NCI-H187 (cell line): ENCODE measurements at regions not wholly inside any gene's neighbourhood (a gene's known extent, or its start where the extent isn't known, plus 50 kb on each side); places are given as distances from the start of the nearest gene placed in this dataset.
A peak's percentile ranks its signal among the peaks of the same experiment; 100 is the strongest.
"Not testable (repeated sequence)": the region's sequence is repeated elsewhere in the genome, so short reads cannot be mapped to it uniquely, and the experiment has no call there.

Experiments
- DNase-seq, 2 experiments: peaks; one replicate each; lab custom pipeline; 2025; lab: John Stamatoyannopoulos, UW

- no peak for DNase-seq
These were observed 241.6 kb downstream of the CDK5RAP2 start for GRCh38 chr9:120338340-120338739.

- no peak for DNase-seq
These were observed 242.8 kb downstream of the CDK5RAP2 start for GRCh38 chr9:120337131-120337530.

- DNase-seq, result no peak
These were observed 243.2 kb downstream of the CDK5RAP2 start for GRCh38 chr9:120336753-120337090.

- DNase-seq, result no peak
These were observed 243.8 kb downstream of the CDK5RAP2 start for GRCh38 chr9:120336021-120336752.

GRCh38 chr9:120331913-120332312 lies 248.1 kb downstream of the CDK5RAP2 start:
- DNase-seq, result no peak

- no peak for DNase-seq
These were observed 249.9 kb downstream of the CDK5RAP2 start for GRCh38 chr9:120330031-120330430.

GRCh38 chr9:120327322-120327721 lies 252.6 kb downstream of the CDK5RAP2 start:
- DNase-seq, result no peak

GRCh38 chr9:120326049-120326693 lies 253.8 kb downstream of the CDK5RAP2 start:
- DNase-seq, result no peak

- no peak for DNase-seq
These were observed 254.8 kb downstream of the CDK5RAP2 start for GRCh38 chr9:120324996-120325642.

- DNase-seq, result no peak
These were observed 255.5 kb downstream of the CDK5RAP2 start for GRCh38 chr9:120324461-120324860.

GRCh38 chr9:120323125-120323524 lies 256.8 kb downstream of the CDK5RAP2 start:
- DNase-seq, result no peak

GRCh38 chr9:120319452-120319851 lies 260.5 kb downstream of the CDK5RAP2 start:
- no peak for DNase-seq

- no peak for DNase-seq
These were observed 264.8 kb downstream of the CDK5RAP2 start for GRCh38 chr9:120315154-120315553.

- no peak for DNase-seq
These were observed 267.9 kb downstream of the CDK5RAP2 start for GRCh38 chr9:120312031-120312430.

GRCh38 chr9:120310035-120310434 lies 269.9 kb downstream of the CDK5RAP2 start:
- DNase-seq, result no peak

GRCh38 chr9:120308495-120308894 lies 271.5 kb downstream of the CDK5RAP2 start:
- DNase-seq, result no peak

GRCh38 chr9:120307599-120307998 lies 272.4 kb downstream of the CDK5RAP2 start:
- DNase-seq, result no peak

GRCh38 chr9:120306561-120306960 lies 273.4 kb downstream of the CDK5RAP2 start:
- no peak for DNase-seq

GRCh38 chr9:120306088-120306487 lies 273.9 kb downstream of the CDK5RAP2 start:
- DNase-seq, result no peak

- DNase-seq, result not testable (repeated sequence)
These were observed 275.1 kb downstream of the CDK5RAP2 start for GRCh38 chr9:120304896-120305295.

- DNase-seq, result peak in 1 of 2 experiments; percentile 33
These were observed 276.4 kb downstream of the CDK5RAP2 start for GRCh38 chr9:120303519-120303918.

GRCh38 chr9:120299785-120300184 lies 280.2 kb downstream of the CDK5RAP2 start:
- DNase-seq, result no peak

GRCh38 chr9:120294003-120294402 lies 286.0 kb downstream of the CDK5RAP2 start:
- no peak for DNase-seq
